Keratinocyte (primary cell): ENCODE measurements at regions not wholly inside any gene's neighbourhood (a gene's known extent, or its start where the extent isn't known, plus 50 kb on each side); places are given as distances from the start of the nearest gene placed in this dataset.

ENCODE experiments used
- EZH2 ChIP-seq: IDR thresholded peaks from one replicate; pipeline ENCODE4 v1.6.1; 2012; ENCODE audit warnings: inconsistent platforms, mild to moderate bottlenecking, low read length, moderate library complexity
- TF ChIP-seq, protein P1 (sequence below), 3 experiments: IDR thresholded peaks in 1 of 3; conservative IDR thresholded peaks in 1 of 3; optimal IDR thresholded peaks in 1 of 3; 2 replicates in 2 of 3; 3 replicates in 1 of 3; pipeline versions ENCODE3 to v1.5.1; 2011; ENCODE audit warnings: low read length in 3 of 3, mild to moderate bottlenecking in 3 of 3, moderate library complexity in 2 of 3, control low read depth in 1 of 3, inconsistent platforms in 1 of 3; ENCODE audit not compliant: insufficient read depth in 2 of 3; ENCODE audit errors: extremely low read depth in 1 of 3

DNA sequence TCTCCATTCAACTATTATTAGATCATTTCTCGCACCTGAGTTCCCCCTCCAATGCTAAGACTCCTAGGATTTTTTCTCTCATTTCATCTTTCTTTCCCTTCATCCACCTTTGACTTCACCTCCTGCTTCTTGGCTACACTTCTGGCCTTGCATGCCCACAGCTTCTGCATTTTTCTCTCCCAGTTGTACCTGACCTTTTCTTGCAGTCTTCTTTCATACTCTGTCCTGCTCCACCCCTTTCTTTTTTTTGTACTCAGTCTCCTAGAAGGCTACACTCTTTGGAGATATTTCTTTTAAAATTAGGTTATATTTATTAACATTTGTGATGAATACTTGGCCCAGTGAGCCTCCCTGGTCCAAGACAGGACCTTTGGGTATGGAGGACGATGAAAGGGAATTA is 190.4 kb downstream of the DEPDC1B start:
- TF ChIP-seq, protein P1, sequence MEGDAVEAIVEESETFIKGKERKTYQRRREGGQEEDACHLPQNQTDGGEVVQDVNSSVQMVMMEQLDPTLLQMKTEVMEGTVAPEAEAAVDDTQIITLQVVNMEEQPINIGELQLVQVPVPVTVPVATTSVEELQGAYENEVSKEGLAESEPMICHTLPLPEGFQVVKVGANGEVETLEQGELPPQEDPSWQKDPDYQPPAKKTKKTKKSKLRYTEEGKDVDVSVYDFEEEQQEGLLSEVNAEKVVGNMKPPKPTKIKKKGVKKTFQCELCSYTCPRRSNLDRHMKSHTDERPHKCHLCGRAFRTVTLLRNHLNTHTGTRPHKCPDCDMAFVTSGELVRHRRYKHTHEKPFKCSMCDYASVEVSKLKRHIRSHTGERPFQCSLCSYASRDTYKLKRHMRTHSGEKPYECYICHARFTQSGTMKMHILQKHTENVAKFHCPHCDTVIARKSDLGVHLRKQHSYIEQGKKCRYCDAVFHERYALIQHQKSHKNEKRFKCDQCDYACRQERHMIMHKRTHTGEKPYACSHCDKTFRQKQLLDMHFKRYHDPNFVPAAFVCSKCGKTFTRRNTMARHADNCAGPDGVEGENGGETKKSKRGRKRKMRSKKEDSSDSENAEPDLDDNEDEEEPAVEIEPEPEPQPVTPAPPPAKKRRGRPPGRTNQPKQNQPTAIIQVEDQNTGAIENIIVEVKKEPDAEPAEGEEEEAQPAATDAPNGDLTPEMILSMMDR (optimal IDR thresholded peaks at IDR 0.05 in 1 of 3, IDR thresholded peaks at IDR 0.05 in 1 of 3, conservative IDR thresholded peaks at IDR 0.05 in 1 of 3; ENCODE audit: extremely low read depth in 1 of 3, insufficient read depth in 2 of 3, low read length in 3 of 3), result no peak
- no peak for TF ChIP-seq EZH2
